IMR-90 (cell line): ENCODE measurements at regions not wholly inside any gene's neighbourhood (a gene's known extent, or its start where the extent isn't known, plus 50 kb on each side); places are given as distances from the start of the nearest gene placed in this dataset.

ENCODE experiments used
- ATAC-seq: fragments of 200-7000 bp; cut with Tn5 transposase; 2 replicates; pipeline ENCODE4 v1.9.1; 2020; ENCODE audit warnings: low read depth, mild to moderate bottlenecking, moderate library complexity
- BruUV-seq: library from RNA; stranded (reverse); fragments of 400-500 nt; replicated peaks from 2 replicates; lab custom pipeline; 2021; lab: Mats Ljungman, UMichigan
- CTCF ChIA-PET: fragments of 300-600 bp; formaldehyde crosslinking; extraction: SDS; loops from one replicate; lab custom pipeline; 2021; ENCODE audit warnings: antibody characterized with exemption; lab: Yijun Ruan, JAX
- POLR2A ChIA-PET: fragments of 300-600 bp; sonication (Branson Sonifier 250); formaldehyde crosslinking; loops from one replicate; lab custom pipeline; 2022; ENCODE audit warnings: antibody characterized with exemption; ENCODE audit not compliant: unreplicated experiment; lab: Charles Lee
- DNase-seq: peaks from one replicate; pipeline ENCODE4 v3.0.0; 2013
- H2AFZ ChIP-seq: replicated peaks from 2 replicates; pipeline ENCODE3; 2013; ENCODE audit warnings: low read length, mild to moderate bottlenecking; ENCODE audit not compliant: poor library complexity
- H2AK5ac ChIP-seq: 2 replicates; pipeline ENCODE4 v1.6.1; 2013; ENCODE audit warnings: low read depth, low read length, inconsistent platforms
- H2AK9ac ChIP-seq: replicated peaks from 2 replicates; pipeline ENCODE3; 2013; ENCODE audit warnings: mild to moderate bottlenecking, low read depth, low read length, moderate library complexity; ENCODE audit not compliant: poor library complexity
- H2BK120ac ChIP-seq: 2 replicates; pipeline ENCODE4 v1.6.1; 2013; ENCODE audit warnings: low read depth, low read length, inconsistent platforms
- H2BK15ac ChIP-seq: 3 replicates; pipeline ENCODE4 v1.6.1; 2013; ENCODE audit warnings: low read depth, low read length, inconsistent platforms
- H2BK20ac ChIP-seq: 2 replicates; pipeline ENCODE4 v1.6.1; 2013; ENCODE audit warnings: low read depth, mild to moderate bottlenecking, inconsistent platforms, low read length, moderate library complexity
- H2BK5ac ChIP-seq: 2 replicates; pipeline ENCODE4 v1.6.1; 2013; ENCODE audit warnings: mild to moderate bottlenecking, low read depth, low read length, inconsistent platforms; ENCODE audit not compliant: poor library complexity, severe bottlenecking
- H3K14ac ChIP-seq: replicated peaks from 2 replicates; pipeline ENCODE4 v1.6.1; 2013; ENCODE audit warnings: low read depth, low read length, inconsistent platforms
- H3K18ac ChIP-seq: 2 replicates; pipeline ENCODE4 v1.6.1; 2013; ENCODE audit warnings: low read depth, low read length, control low read depth
- H3K23ac ChIP-seq: 2 replicates; pipeline ENCODE4 v1.6.1; 2013; ENCODE audit warnings: low read depth, low read length, inconsistent platforms
- H3K27ac ChIP-seq: 2 replicates; pipeline ENCODE4 v1.5.1; 2013; ENCODE audit warnings: mild to moderate bottlenecking, control low read depth, low read length; ENCODE audit not compliant: insufficient read depth
- H3K27me3 ChIP-seq: 2 replicates; pipeline ENCODE4 v1.6.1; 2013; ENCODE audit warnings: low read length; ENCODE audit not compliant: control insufficient read depth, insufficient read depth
- H3K36me3 ChIP-seq: 2 replicates; pipeline ENCODE4 v1.6.1; 2013; ENCODE audit warnings: low read length, mixed read lengths; ENCODE audit not compliant: control insufficient read depth, insufficient read depth
- H3K4ac ChIP-seq: 2 replicates; pipeline ENCODE4 v1.6.1; 2013; ENCODE audit warnings: low read depth, low read length, inconsistent platforms
- H3K4me1 ChIP-seq: 2 replicates; pipeline ENCODE4 v1.6.1; 2013; ENCODE audit warnings: low read length, mixed read lengths; ENCODE audit not compliant: control insufficient read depth, insufficient read depth
- H3K4me2 ChIP-seq: 2 replicates; pipeline ENCODE4 v1.6.1; 2013; ENCODE audit warnings: low read depth, mild to moderate bottlenecking, control low read depth, low read length, moderate library complexity
- H3K4me3 ChIP-seq: 2 replicates; pipeline ENCODE4 v1.5.1; 2013; ENCODE audit warnings: low read depth, mild to moderate bottlenecking, control low read depth, low read length, moderate library complexity; ENCODE audit not compliant: insufficient read depth
- H3K56ac ChIP-seq: 2 replicates; pipeline ENCODE4 v1.6.1; 2013; ENCODE audit warnings: low read length, inconsistent platforms; ENCODE audit not compliant: insufficient read depth; ENCODE audit errors: extremely low read depth
- H3K79me1 ChIP-seq, 2 experiments: 2 replicates each; pipeline ENCODE4 v1.6.1; 2013; ENCODE audit warnings: low read length in 2 of 2, inconsistent platforms in 1 of 2, low read depth in 1 of 2
- H3K9ac ChIP-seq: 2 replicates; pipeline ENCODE4 v1.6.1; 2013; ENCODE audit warnings: low read depth, low read length, control low read depth
- H3K9me1 ChIP-seq: 2 replicates; pipeline ENCODE4 v1.6.1; 2013; ENCODE audit warnings: low read length, inconsistent platforms; ENCODE audit not compliant: insufficient read depth
- H3K9me3 ChIP-seq: 2 replicates; pipeline ENCODE4 v1.6.1; 2013; ENCODE audit warnings: low read length; ENCODE audit not compliant: control insufficient read depth, insufficient read depth
- H4K20me1 ChIP-seq: 2 replicates; pipeline ENCODE4 v1.6.1; 2013; ENCODE audit warnings: low read length, inconsistent platforms; ENCODE audit not compliant: insufficient read depth
- H4K5ac ChIP-seq: 2 replicates; pipeline ENCODE4 v1.6.1; 2013; ENCODE audit warnings: mild to moderate bottlenecking, low read depth, low read length, control low read depth
- H4K8ac ChIP-seq, 2 experiments: 2 replicates each; pipeline ENCODE4 v1.6.1; 2013; ENCODE audit warnings: low read depth in 2 of 2, low read length in 2 of 2, control low read depth in 1 of 2, inconsistent platforms in 1 of 2
- H4K91ac ChIP-seq: 2 replicates; pipeline ENCODE4 v1.6.1; 2013; ENCODE audit warnings: low read depth, low read length, inconsistent platforms; ENCODE audit not compliant: insufficient read depth
- CTCF ChIP-seq: conservative IDR thresholded peaks from 2 replicates; pipeline ENCODE4 v1.5.1; 2012; ENCODE audit warnings: mild to moderate bottlenecking, low read depth, low read length, improper control_type of control experiment
- FOS ChIP-seq: fragments of 150-350 bp; IDR thresholded peaks from 2 replicates; pipeline ENCODE4 v1.6.1; 2016; ENCODE audit warnings: low read depth, low read length
- MXI1 ChIP-seq: IDR thresholded peaks from 2 replicates; pipeline ENCODE4 v1.6.1; 2012; ENCODE audit warnings: low read depth, mild to moderate bottlenecking, low read length, moderate library complexity, borderline replicate concordance
- NFE2L2 ChIP-seq: fragments of 150-350 bp; IDR thresholded peaks from 2 replicates; pipeline ENCODE4 v1.6.1; 2016; ENCODE audit warnings: low read depth, mild to moderate bottlenecking, low read length
- POLR2A ChIP-seq: IDR thresholded peaks from 2 replicates; pipeline ENCODE4 v1.6.1; 2012; ENCODE audit warnings: mild to moderate bottlenecking, low read depth, low read length
- RAD21 ChIP-seq: IDR thresholded peaks from 2 replicates; pipeline ENCODE4 v1.6.1; 2012; ENCODE audit warnings: low read length, improper control_type of control experiment
- RFX5 ChIP-seq: IDR thresholded peaks from 2 replicates; pipeline ENCODE4 v1.8.0; 2012; ENCODE audit warnings: low read depth, mild to moderate bottlenecking, low read length, moderate library complexity
- WGBS, 2 experiments: methylation state at CpG; one replicate each; pipeline versions ENCODE4 v1.1.5 to v1.1.7; 2013; ENCODE audit warnings: missing lambda C conversion rate in 2 of 2; ENCODE audit not compliant: insufficient read length in 1 of 2; ENCODE audit errors: extremely low coverage in 2 of 2; 5-methylcytosine and 5-hydroxymethylcytosine counted together
- dilution Hi-C: fragments of 300-500 bp; cut with HindIII; formaldehyde crosslinking; loops from one replicate; pipeline ENCODE4 v1.14.3; 2018; ENCODE audit warnings: low sequenced_read_pairs; ENCODE audit not compliant: unreplicated experiment
- in situ Hi-C: fragments of 300-500 bp; cut with MboI; formaldehyde crosslinking; loops from 3 replicates; pipeline ENCODE4 v1.14.3; 2019; ENCODE audit warnings: low sequenced_read_pairs, inconsistent platforms, mixed read lengths
- intact Hi-C: fragments of 100-400 bp; cut with micrococcal nuclease; formaldehyde crosslinking; loops from 2 replicates; pipeline ENCODE4 v1.10.0; 2022

DNA sequence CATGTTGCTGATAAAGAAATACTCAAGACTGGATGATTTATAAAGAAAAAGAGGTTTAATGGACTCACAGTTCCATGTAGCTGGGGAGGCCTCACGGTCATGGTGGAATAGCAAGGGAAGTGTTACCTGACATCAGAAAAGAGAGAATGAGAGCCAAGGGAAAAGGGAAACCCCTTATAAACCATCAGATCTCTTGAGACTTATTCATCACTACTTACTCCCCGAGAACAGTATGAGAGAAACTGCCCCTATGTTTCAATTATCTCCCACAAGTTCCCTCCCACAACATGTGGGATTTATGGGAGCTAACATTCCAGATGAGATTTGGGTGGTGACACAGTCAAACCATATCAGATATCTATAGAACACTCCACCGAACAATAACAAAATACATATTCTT is 904.6 kb downstream of the PDCD6IP start:
- Histone ChIP-seq H2BK120ac (no peak overlapping the region), H4K91ac (no peak overlapping the region), H2BK20ac (no peak overlapping the region), H3K18ac (no peak overlapping the region), H3K27me3 (no peaks in the 10 kb centered on the region), H3K9me3 (no peaks in the 10 kb centered on the region; the same call in 1 of the 2 replicates), H3K4me3 (no peak overlapping the region), H4K20me1 (no peaks in the 10 kb centered on the region), H2AFZ (no peak overlapping the region), H2AK5ac (no peak overlapping the region), H3K4me1 (no peaks in the 10 kb centered on the region), H2AK9ac (no peak overlapping the region), H3K4ac (no peak overlapping the region), H2BK15ac (no peak overlapping the region), H3K9me1 (no peaks in the 10 kb centered on the region), H3K9ac (no peak overlapping the region), H3K36me3 (no peaks in the 10 kb centered on the region), H3K56ac (no peak overlapping the region), H3K23ac (no peak overlapping the region), H3K27ac (no peak overlapping the region), H4K8ac (no peak overlapping the region), H3K79me1 (no peaks in the 10 kb centered on the region), H4K5ac (no peak overlapping the region), H3K4me2 (no peak overlapping the region), H2BK5ac (no peak overlapping the region), H3K14ac (no peak overlapping the region)
- no CpG with 5 or more reads among the region's 3 CpGs for WGBS, 2 experiments
- CTCF ChIA-PET: no interaction called here
- POLR2A ChIA-PET: no interaction called here
- intact Hi-C loops (no loop called here), in situ Hi-C loops (no loop called here), dilution Hi-C loops (no loop called here)
- ATAC-seq (no peak), DNase-seq (no peak)
- no TSS peak for BruUV-seq
- TF ChIP-seq NFE2L2: no peak
- TF ChIP-seq CTCF: no peak
- no peak for TF ChIP-seq RAD21
- TF ChIP-seq POLR2A: no peak
- no peak for TF ChIP-seq FOS
- no peak for TF ChIP-seq RFX5
- no peak for TF ChIP-seq MXI1
